ENCODE measurements at regions not wholly inside any gene's neighbourhood (a gene's known extent, or its start where the extent isn't known, plus 50 kb on each side); places are given as distances from the start of the nearest gene placed in this dataset.

DNA sequence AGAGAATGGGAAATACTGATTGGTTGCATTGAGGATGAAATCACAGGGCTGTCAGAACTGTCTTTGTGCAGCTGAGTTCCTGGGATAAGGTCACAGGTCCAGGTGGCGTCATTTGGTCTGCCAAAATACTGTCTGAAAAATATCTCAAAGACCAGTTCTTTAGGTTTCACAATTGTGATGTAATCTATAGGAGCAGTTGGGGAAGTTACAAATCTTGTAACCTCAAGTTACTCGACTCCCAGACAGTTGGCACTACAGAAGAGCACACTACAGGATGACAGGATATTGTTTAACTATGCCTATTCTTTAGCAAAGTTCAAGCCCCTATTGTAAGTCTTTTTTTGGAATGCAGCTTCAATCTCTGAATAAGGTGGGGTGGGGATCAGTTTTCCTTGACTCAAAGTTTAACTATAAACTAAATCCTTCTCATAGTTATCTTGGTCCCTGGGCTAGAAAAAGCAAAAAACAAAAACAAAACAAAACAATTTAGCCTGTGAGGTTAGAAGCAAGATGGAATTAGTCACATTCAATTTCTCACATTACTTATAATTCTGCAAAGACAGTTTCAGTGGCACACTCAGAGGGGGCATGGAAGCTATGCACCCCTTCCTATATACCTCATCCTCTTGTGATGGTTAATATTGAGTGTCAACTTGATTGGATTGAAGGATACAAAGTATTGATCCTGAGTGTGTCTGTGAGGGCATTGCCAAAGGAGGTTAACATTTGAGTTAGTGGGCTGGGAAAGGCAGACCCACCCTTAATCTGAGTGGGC lies 276.0 kb downstream of the AUH start:
- Mint-ChIP-seq H3K4me1 (peaks cover 22% of the 10 kb centered on the region; the same call in 2 of the 3 replicates), H3K27me3 (ENCODE audit: insufficient read depth, low read depth, poor library complexity) (no peaks in the 10 kb centered on the region), H3K4me3 (no peak overlapping the region), H3K36me3 (ENCODE audit: low read depth) (no peaks in the 10 kb centered on the region), H3K27ac (no peak overlapping the region), H3K9me3 (no peaks in the 10 kb centered on the region)
- 0 out of 2 replicates have a peak overlapping the region, but pooled peaks have one; percentile 5 for H2AFZ ChIP-seq
- ATAC-seq (no peak), DNase-seq (ENCODE audit: low spot score) (no peak)
- no peaks in the 10 kb centered on the region for H3K79me2 ChIP-seq (replicated peaks; ENCODE audit: insufficient read depth)
- no peak overlapping the region for H3K4me3 ChIP-seq
- H3K27ac ChIP-seq (ENCODE audit: low read depth): no peak overlapping the region
- no peaks in the 10 kb centered on the region for H4K20me1 ChIP-seq (replicated peaks; ENCODE audit: insufficient read depth)
- H3K4me1 ChIP-seq (ENCODE audit: insufficient read depth): peaks cover 12% of the 10 kb centered on the region
- H3K9me2 ChIP-seq (ENCODE audit: insufficient read depth): peaks cover 2% of the 10 kb centered on the region; the same call in 1 of the 2 replicates
- H3K4me2 ChIP-seq: no peak overlapping the region
- no peaks in the 10 kb centered on the region for H3F3A ChIP-seq (replicated peaks; ENCODE audit: low read depth)
- no peaks in the 10 kb centered on the region for H3K27me3 ChIP-seq (ENCODE audit: insufficient read depth)
- H3K36me3 ChIP-seq (ENCODE audit: insufficient read depth): no peaks in the 10 kb centered on the region
- TF ChIP-seq, protein P1, sequence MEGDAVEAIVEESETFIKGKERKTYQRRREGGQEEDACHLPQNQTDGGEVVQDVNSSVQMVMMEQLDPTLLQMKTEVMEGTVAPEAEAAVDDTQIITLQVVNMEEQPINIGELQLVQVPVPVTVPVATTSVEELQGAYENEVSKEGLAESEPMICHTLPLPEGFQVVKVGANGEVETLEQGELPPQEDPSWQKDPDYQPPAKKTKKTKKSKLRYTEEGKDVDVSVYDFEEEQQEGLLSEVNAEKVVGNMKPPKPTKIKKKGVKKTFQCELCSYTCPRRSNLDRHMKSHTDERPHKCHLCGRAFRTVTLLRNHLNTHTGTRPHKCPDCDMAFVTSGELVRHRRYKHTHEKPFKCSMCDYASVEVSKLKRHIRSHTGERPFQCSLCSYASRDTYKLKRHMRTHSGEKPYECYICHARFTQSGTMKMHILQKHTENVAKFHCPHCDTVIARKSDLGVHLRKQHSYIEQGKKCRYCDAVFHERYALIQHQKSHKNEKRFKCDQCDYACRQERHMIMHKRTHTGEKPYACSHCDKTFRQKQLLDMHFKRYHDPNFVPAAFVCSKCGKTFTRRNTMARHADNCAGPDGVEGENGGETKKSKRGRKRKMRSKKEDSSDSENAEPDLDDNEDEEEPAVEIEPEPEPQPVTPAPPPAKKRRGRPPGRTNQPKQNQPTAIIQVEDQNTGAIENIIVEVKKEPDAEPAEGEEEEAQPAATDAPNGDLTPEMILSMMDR (conservative IDR thresholded peaks at IDR 0.05; ENCODE audit: low read depth in 2 of 2): no peak
- TF ChIP-seq EZH2phosphoT487 (IDR thresholded peaks at IDR 0.05; ENCODE audit: unreplicated experiment): no peak
- no peak for TF ChIP-seq NANOG (IDR thresholded peaks at IDR 0.05; ENCODE audit: borderline replicate concordance)
- TF ChIP-seq EZH2 (IDR thresholded peaks at IDR 0.05; ENCODE audit: low read depth, unreplicated experiment): no peak

DNA sequence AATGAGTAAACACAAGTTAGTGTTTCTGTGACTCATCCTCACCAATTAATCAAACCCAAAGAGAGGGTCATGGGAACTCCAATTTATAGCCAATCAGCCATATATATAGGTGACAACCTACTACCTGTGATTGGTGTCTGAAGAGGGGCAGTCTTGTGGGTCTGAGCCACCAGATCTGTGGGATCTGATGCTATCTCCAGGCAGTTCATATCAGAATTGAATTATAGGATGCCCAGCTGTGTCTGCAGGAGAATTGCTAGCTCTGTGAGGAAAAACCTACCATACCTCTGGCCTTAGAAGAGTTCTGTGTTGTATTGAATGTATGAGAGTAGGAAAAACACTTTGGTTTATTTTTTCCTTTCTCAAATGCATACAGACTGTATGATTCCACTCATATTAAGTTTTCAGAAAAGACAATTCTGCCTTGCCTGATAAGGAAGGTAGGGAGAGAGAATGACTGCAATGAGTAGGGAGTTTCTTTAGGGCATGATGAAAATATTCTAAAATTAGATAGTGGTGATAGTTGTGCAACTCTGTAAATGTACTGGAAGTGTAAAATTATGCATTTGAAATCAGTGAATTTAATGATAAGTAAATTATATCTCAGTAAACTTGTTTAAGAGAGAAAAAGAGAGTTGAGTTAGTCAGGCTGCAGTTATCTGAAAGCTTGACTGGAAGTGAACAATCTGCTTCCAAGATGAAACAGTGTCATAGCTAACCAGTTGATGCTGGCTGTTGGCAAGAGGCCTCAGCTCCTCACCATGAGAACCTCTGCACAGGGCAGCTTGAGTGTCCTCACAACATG lies 274.9 kb downstream of the AUH start:
- Mint-ChIP-seq H3K9me3 (no peaks in the 10 kb centered on the region), H3K36me3 (ENCODE audit: low read depth) (no peaks in the 10 kb centered on the region), H3K27ac (no peak overlapping the region), H3K27me3 (ENCODE audit: insufficient read depth, low read depth, poor library complexity) (no peaks in the 10 kb centered on the region), H3K4me3 (no peak overlapping the region), H3K4me1 (peaks cover 22% of the 10 kb centered on the region; the same call in 2 of the 3 replicates)
- Histone ChIP-seq H3K27me3 (ENCODE audit: insufficient read depth) (no peaks in the 10 kb centered on the region), H3K4me3 (no peak overlapping the region), H2AFZ (no peak overlapping the region), H3K9me2 (ENCODE audit: insufficient read depth) (peaks cover 2% of the 10 kb centered on the region; the same call in 1 of the 2 replicates), H4K20me1 (replicated peaks; ENCODE audit: insufficient read depth) (no peaks in the 10 kb centered on the region), H3K4me1 (ENCODE audit: insufficient read depth) (peaks cover 12% of the 10 kb centered on the region), H3K4me2 (no peak overlapping the region), H3K79me2 (replicated peaks; ENCODE audit: insufficient read depth) (no peaks in the 10 kb centered on the region), H3K27ac (ENCODE audit: low read depth) (no peak overlapping the region), H3F3A (replicated peaks; ENCODE audit: low read depth) (no peaks in the 10 kb centered on the region), H3K36me3 (ENCODE audit: insufficient read depth) (no peaks in the 10 kb centered on the region)
- no peak for ATAC-seq
- DNase-seq (ENCODE audit: low spot score): no peak
- no peak for TF ChIP-seq STAT1 (IDR thresholded peaks at IDR 0.05; ENCODE audit: unreplicated experiment)
- TF ChIP-seq CREB1 (CRISPR knock-in tag; IDR thresholded peaks at IDR 0.05; ENCODE audit: low read depth): no peak
- TF ChIP-seq EZH2phosphoT487 (IDR thresholded peaks at IDR 0.05; ENCODE audit: unreplicated experiment): no peak
- TF ChIP-seq NANOG (IDR thresholded peaks at IDR 0.05; ENCODE audit: borderline replicate concordance): no peak
- no peak for TF ChIP-seq REST (IDR thresholded peaks at IDR 0.05; ENCODE audit: unreplicated experiment)
